ENCODE measurements at regions not wholly inside any gene's neighbourhood (a gene's known extent, or its start where the extent isn't known, plus 50 kb on each side); places are given as distances from the start of the nearest gene placed in this dataset.

DNA sequence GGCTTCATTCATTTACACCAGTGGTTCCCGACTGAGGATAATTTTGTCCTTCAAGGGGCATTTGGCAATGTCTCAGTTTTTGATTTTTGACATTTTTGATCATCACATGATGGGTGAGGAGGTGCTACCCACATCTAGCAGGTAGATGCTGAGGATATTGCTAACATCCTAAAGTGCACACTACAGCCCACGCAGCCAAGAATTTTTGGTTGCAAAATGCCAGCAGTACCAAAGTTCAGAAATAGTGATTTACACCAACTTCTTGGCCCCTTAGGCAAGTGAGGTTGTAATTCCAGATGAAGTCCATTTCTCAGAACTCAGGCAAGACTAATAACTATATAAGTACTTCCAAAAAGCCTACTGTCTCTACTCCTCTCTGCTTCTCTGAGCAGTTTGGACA is 80.1 kb upstream of the TSHZ2 start:
- Histone ChIP-seq H2AFZ (ENCODE audit: low read depth, low read length) (no peak overlapping the region), H3K79me2 (ENCODE audit: low read length) (no peaks in the 10 kb centered on the region), H4K20me1 (ENCODE audit: insufficient read depth, low read length) (no peaks in the 10 kb centered on the region), H3K36me3 (replicated peaks; ENCODE audit: low read depth, low read length) (no peaks in the 10 kb centered on the region), H3K27ac (ENCODE audit: low read length) (no peak overlapping the region), H3K9me3 (ENCODE audit: insufficient read depth, low read length) (no peaks in the 10 kb centered on the region), H3K9ac (ENCODE audit: low read length) (no peak overlapping the region), H3K4me2 (ENCODE audit: low read length) (no peak overlapping the region), H3K4me1 (ENCODE audit: low read length) (peaks cover 8% of the 10 kb centered on the region), H3K27me3 (ENCODE audit: low read depth, low read length) (no peaks in the 10 kb centered on the region; the same call in 1 of the 2 replicates), H3K4me3 (ENCODE audit: low read length) (no peak overlapping the region)
- TF ChIP-seq EZH2phosphoT487 (IDR thresholded peaks at IDR 0.05; ENCODE audit: low read depth) (no peak), CTCF (IDR thresholded peaks at IDR 0.05; ENCODE audit: low read depth, low read length) (no peak)

- Histone ChIP-seq H3K9me3 (ENCODE audit: insufficient read depth, low read length) (no peaks in the 10 kb centered on the region), H2AFZ (ENCODE audit: low read depth, low read length) (no peak overlapping the region), H3K27me3 (ENCODE audit: low read depth, low read length) (no peaks in the 10 kb centered on the region; the same call in 1 of the 2 replicates), H3K4me2 (ENCODE audit: low read length) (no peak overlapping the region), H3K27ac (ENCODE audit: low read length) (no peak overlapping the region), H3K36me3 (replicated peaks; ENCODE audit: low read depth, low read length) (no peaks in the 10 kb centered on the region), H4K20me1 (ENCODE audit: insufficient read depth, low read length) (no peaks in the 10 kb centered on the region), H3K4me3 (ENCODE audit: low read length) (no peak overlapping the region), H3K9ac (ENCODE audit: low read length) (no peak overlapping the region), H3K79me2 (ENCODE audit: low read length) (no peaks in the 10 kb centered on the region), H3K4me1 (ENCODE audit: low read length) (no peaks in the 10 kb centered on the region)
- TF ChIP-seq EZH2phosphoT487 (IDR thresholded peaks at IDR 0.05; ENCODE audit: low read depth) (no peak), CTCF (IDR thresholded peaks at IDR 0.05; ENCODE audit: low read depth, low read length) (no peak)
These were observed 82.0 kb upstream of the TSHZ2 start for GRCh38 chr20:52890130-52890529.

DNA sequence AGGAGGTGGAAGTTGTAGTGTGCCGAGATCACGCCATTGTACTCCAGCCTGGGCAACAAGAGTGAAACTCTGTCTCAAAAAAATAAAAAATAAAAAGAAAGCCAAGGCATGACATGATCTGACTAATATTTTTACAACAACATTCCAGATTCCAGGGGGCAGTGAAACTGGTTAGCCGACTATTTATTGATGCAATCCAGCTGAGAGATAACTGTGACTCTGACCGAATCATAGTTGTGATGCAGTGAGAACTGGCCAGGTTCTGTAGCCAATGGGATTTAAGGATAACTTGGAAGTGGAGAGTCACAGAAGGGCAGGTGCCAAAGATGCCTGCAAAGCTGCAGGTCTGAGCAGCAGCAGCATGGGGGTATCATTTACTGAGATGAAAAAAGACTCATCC is 82.9 kb upstream of the TSHZ2 start:
- H3K4me2 ChIP-seq (ENCODE audit: low read length), result no peak overlapping the region
- no peaks in the 10 kb centered on the region for H3K36me3 ChIP-seq (replicated peaks; ENCODE audit: low read depth, low read length)
- H3K79me2 ChIP-seq (ENCODE audit: low read length), result no peaks in the 10 kb centered on the region
- no peak overlapping the region for H3K4me3 ChIP-seq (ENCODE audit: low read length)
- no peak overlapping the region for H2AFZ ChIP-seq (ENCODE audit: low read depth, low read length)
- TF ChIP-seq EZH2phosphoT487 (IDR thresholded peaks at IDR 0.05; ENCODE audit: low read depth) (no peak), CTCF (IDR thresholded peaks at IDR 0.05; ENCODE audit: low read depth, low read length) (no peak)
- H3K27ac ChIP-seq (ENCODE audit: low read length), result no peak overlapping the region
- H3K27me3 ChIP-seq (ENCODE audit: low read depth, low read length), result no peaks in the 10 kb centered on the region; the same call in 1 of the 2 replicates
- H4K20me1 ChIP-seq (ENCODE audit: insufficient read depth, low read length), result no peaks in the 10 kb centered on the region
- no peak overlapping the region for H3K9ac ChIP-seq (ENCODE audit: low read length)
- H3K4me1 ChIP-seq (ENCODE audit: low read length), result no peaks in the 10 kb centered on the region
- no peaks in the 10 kb centered on the region for H3K9me3 ChIP-seq (ENCODE audit: insufficient read depth, low read length)

GRCh38 chr20:52888096-52888495 is 84.1 kb upstream of the TSHZ2 start:
- no peaks in the 10 kb centered on the region; the same call in 1 of the 2 replicates for H3K27me3 ChIP-seq (ENCODE audit: low read depth, low read length)
- H3K36me3 ChIP-seq (replicated peaks; ENCODE audit: low read depth, low read length), result no peaks in the 10 kb centered on the region
- H3K27ac ChIP-seq (ENCODE audit: low read length), result no peak overlapping the region
- H3K4me2 ChIP-seq (ENCODE audit: low read length), result no peak overlapping the region
- no peaks in the 10 kb centered on the region for H4K20me1 ChIP-seq (ENCODE audit: insufficient read depth, low read length)
- TF ChIP-seq EZH2phosphoT487 (IDR thresholded peaks at IDR 0.05; ENCODE audit: low read depth), result no peak
- no peak for TF ChIP-seq CTCF (IDR thresholded peaks at IDR 0.05; ENCODE audit: low read depth, low read length)
- no peaks in the 10 kb centered on the region for H3K79me2 ChIP-seq (ENCODE audit: low read length)
- H3K9me3 ChIP-seq (ENCODE audit: insufficient read depth, low read length), result no peaks in the 10 kb centered on the region
- H2AFZ ChIP-seq (ENCODE audit: low read depth, low read length), result no peak overlapping the region
- no peak overlapping the region for H3K4me3 ChIP-seq (ENCODE audit: low read length)
- H3K9ac ChIP-seq (ENCODE audit: low read length), result no peak overlapping the region
- no peaks in the 10 kb centered on the region for H3K4me1 ChIP-seq (ENCODE audit: low read length)
